AG08396 (cell line): ENCODE measurements at regions not wholly inside any gene's neighbourhood (a gene's known extent, or its start where the extent isn't known, plus 50 kb on each side); places are given as distances from the start of the nearest gene placed in this dataset.
"Not testable (repeated sequence)": the region's sequence is repeated elsewhere in the genome, so short reads cannot be mapped to it uniquely, and the experiment has no call there.

ENCODE experiments used
- DNase-seq: peaks from one replicate; pipeline ENCODE4 v3.0.0; 2012; ENCODE audit warnings: low spot score, mixed read lengths

- no peak for DNase-seq
These were observed 1106.0 kb downstream of the RPIA start for GRCh38 chr2:89797320-89798038.

DNA sequence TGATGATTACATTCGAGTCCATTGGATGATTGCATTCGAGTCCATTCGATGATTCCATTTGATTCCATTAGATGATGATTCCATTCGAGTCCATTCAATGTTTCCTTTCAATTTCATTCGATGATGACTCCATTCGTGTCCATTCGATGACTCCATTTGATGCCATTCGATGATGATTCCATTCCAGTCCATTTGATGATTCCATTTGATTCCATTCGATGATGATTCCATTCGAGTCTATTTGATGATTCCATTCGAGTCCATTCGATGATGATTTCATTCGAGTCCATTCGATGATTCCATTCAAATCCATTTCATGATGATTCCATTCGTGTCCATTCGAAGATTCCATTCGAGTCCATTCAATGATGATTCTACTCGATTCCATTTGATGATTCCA, 1109.7 kb downstream of the RPIA start:
- DNase-seq = not testable (repeated sequence)

GRCh38 chr2:89806363-89806762, 1114.9 kb downstream of the RPIA start:
- DNase-seq = not testable (repeated sequence)

GRCh38 chr2:89811295-89811694, 1119.8 kb downstream of the RPIA start:
- DNase-seq = no peak

GRCh38 chr2:89811910-89812309, 1120.4 kb downstream of the RPIA start:
- not testable (repeated sequence) for DNase-seq

DNA sequence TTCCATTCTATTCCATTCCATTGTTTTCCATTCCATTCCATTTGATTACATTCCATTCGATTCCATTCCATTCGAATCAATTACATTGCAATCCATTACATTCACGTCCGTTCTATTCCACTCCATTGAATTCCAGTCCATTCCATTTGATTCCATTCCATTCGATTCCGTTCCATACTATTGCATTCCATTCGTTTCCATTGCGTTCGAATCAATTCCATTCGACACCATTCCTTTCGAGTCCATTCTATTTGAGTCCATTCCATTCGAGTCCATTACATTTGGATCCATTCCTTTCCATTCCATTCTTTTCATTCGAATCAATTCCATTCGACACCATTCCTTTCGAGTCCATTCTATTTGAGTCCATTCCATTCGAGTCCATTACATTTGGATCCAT, 1122.9 kb downstream of the RPIA start:
- DNase-seq = not testable (repeated sequence)

- DNase-seq = no peak
These were observed 1127.4 kb downstream of the RPIA start for GRCh38 chr2:89818873-89819272.

- DNase-seq = no peak
These were observed 1128.3 kb downstream of the RPIA start for GRCh38 chr2:89819809-89820208.

DNA sequence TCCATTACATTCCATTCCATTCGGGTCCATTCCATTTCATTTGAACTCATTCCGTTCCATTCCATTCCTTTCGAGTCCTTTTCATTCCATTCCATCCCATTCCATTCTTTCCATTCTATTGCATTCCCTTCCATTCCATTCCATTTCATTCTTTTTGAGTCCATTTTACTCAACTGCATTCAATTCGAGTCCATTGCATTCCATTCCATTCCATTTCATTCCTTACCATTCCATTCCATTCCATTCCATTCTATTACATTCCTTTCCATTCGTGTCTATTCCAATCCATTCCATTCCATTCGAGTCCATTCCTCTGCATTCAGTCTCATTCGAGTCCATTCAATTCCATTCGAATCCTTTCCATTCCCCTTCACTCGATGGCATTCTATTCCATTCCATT, 1128.8 kb downstream of the RPIA start:
- DNase-seq = no peak

DNA sequence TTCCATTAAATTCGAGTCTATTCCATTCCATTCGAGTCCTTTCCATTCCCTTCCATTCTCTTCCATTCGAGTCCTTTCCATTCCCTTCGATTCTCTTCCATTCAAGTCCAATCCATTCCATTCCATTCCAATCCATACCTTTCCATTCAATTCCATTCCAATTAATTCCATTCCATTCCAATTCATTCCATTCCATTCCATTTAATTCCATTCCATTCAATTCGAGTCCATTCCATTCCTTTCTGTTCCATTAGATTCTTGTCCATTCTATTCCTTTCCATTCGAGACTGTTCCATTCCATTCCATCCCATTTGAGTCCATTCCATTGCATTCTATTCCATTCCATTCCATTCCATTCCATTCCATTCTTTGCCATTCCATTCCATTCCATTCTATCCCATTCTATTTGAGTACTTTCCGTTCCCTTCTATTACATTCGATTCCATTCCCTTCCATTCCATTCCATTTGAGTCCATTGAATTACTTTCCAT, 1130.0 kb downstream of the RPIA start:
- no peak for DNase-seq

DNA sequence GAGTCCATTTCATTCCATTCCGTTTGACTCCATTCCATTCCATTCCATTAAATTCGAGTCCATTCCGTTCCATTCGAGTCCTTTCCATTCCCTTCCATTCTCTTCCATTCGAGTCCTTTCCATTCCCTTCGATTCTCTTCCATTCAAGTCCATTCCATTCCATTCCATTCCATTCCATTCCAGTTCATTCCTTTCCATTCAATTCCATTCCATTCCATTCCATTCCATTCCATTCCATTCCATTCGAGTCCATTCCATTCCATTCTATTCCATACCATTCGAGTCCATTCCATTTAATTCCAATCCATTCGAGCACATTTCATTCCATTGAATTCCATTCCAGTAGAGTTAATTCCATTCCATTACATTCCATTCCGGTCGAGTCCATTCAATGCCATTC, 1130.9 kb downstream of the RPIA start:
- DNase-seq = not testable (repeated sequence)

GRCh38 chr2:89823556-89823955, 1132.1 kb downstream of the RPIA start:
- no peak for DNase-seq

DNA sequence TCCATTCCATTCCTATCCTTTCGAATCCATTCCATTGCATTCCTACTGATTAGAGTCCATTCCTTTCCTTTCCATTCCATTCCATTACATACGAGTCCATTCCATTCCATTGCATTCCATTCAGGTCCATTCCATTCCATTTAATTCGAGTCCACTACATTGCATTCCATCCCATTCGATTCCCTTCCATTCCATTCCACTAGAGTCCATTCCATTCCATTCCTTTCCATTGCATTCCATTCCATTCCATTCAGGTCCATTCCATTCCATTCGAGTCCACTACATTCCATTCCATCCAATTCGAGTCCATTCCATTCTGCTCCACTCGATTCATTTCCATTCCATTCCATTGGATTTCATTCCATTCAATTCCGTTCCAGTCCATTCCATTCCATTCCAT, 1133.6 kb downstream of the RPIA start:
- DNase-seq = no peak

DNA sequence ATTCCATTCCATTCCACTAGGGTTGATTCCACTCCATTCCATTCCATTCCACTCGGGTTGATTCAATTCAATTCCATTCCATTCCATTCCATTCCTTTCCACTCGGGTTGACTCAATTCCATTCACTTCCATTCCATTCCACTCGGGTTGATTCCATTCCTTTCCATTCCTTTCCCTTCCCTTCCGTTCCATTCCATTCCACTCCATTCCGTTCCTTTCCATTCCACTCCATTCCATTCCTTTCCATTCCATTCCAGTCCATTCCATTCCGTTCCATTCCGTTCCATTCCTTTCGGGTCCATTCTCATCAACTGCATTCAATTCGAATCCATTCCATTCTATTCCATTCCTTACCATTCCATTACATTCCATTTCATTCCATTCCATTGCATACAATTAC, 1135.3 kb downstream of the RPIA start:
- DNase-seq = not testable (repeated sequence)

GRCh38 chr2:89827829-89828228, 1136.4 kb downstream of the RPIA start:
- not testable (repeated sequence) for DNase-seq

GRCh38 chr2:89828416-89828815, 1136.9 kb downstream of the RPIA start:
- not testable (repeated sequence) for DNase-seq

DNA sequence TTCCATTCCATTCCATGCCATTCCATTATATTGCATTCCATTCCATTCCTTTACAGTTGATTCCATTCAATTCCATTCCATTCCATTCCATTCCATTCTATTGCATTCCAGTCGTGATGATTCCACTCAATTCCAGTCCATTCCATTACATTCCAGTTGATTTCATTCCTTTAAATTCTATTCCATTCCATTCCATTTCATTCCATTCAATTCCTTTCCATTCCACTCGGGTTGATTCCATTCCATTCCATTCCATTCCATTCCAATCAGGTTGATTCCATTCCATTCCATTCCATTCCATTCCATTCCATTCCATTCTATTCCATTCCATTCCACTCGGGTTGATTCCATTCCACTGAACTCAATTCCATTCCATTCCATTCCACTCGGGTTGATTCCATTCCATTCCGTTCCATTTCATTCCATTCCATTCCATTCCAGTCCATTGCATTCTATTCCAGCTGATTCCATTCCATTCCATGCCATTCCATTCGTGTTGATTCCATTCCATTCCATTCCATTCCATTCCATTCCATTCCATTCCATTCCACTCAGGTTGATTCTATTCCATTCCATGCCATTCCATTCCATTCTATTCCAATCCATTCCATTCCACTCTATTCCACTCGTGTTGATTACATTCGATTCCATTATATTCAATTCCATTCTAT, 1137.6 kb downstream of the RPIA start:
- not testable (repeated sequence) for DNase-seq

DNA sequence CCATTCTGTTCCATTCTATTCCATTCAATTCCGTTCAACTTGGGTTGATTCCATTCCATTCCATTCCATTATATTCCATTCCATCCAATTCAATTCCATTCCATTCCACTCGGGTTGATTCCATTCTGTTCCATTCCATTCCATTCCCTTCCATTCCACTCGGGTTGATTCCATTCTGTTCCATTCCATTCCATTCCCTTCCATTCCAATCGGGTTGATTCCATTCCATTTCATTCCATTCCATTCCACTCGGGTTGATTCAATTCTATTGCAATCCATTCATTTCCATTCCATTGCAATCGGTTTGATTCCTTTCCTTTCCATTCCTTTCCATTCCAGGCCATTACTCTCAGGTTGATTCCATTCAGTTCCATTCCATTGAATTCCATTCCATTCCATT, 1138.4 kb downstream of the RPIA start:
- no peak for DNase-seq

DNA sequence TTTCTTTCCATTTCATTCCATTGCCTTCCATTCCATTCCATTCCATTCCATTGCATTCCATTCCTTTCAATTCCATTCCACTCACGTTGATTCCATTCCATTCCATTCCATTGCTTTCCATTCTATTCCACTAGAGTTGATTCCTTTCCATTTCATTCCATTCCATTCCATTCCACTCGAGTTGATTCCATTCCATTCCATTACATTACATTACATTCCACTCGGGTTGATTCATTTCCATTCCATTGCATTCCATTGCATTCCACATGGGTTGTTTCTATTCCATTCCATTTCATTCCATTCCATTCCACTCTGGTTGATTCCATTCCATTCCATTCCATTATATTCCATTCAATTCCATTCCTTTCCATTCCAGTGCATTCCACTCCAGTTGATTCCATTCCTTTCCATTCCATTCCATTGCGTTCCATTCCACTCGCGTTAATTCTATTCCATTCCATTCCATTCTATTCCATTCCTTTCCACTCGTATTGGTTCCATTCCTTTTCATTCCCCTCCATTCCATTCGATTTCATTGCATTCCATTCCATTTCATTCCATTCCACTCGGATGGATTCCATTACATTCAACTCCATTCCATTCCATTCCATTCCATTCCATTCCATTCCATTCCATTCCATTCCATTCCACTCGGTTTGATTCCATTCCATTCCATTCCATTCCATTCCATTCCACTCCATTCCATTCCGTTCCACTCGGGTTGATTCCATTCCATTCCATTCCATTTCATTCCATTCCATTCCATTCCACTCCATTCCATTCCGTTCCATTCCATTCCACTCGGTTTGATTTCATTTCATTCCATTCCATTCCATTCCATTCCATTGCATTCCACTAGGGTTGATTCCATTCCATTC, 1139.1 kb downstream of the RPIA start:
- DNase-seq = not testable (repeated sequence)

- no peak for DNase-seq
These were observed 1140.4 kb downstream of the RPIA start for GRCh38 chr2:89831641-89832498.

- no peak for DNase-seq
These were observed 1141.8 kb downstream of the RPIA start for GRCh38 chr2:89833116-89833779.
